GM23338 (cell line): ENCODE measurements at regions not wholly inside any gene's neighbourhood (a gene's known extent, or its start where the extent isn't known, plus 50 kb on each side); places are given as distances from the start of the nearest gene placed in this dataset.
A peak's percentile ranks its signal among the peaks of the same experiment; 100 is the strongest.

Experiments used
- ATAC-seq: fragments of 200-7000 bp; cut with Tn5 transposase; 3 replicates; pipeline ENCODE4 v1.9.1; 2020
- DNase-seq: peaks from one replicate; pipeline ENCODE4 v3.0.0-alpha.2; 2015; ENCODE audit warnings: low spot score
- H2AFZ ChIP-seq: fragments of 200-600 bp; sonication (generic); 2 replicates; pipeline ENCODE4 v1.8.0; 2016; ENCODE audit warnings: antibody characterized with exemption, mild to moderate bottlenecking, moderate library complexity
- H3F3A ChIP-seq: fragments of 200-600 bp; sonication (generic); replicated peaks from 2 replicates; pipeline ENCODE4 v1.8.0; 2017; ENCODE audit warnings: antibody characterized with exemption, mixed run types, low read depth
- H3K27ac ChIP-seq: fragments of 200-600 bp; sonication (generic); 2 replicates; pipeline ENCODE4 v1.6.1; 2016; ENCODE audit warnings: low read depth
- H3K27me3 ChIP-seq: fragments of 200-600 bp; sonication (generic); 2 replicates; pipeline ENCODE4 v1.8.0; 2016; ENCODE audit warnings: mild to moderate bottlenecking, mixed run types, moderate library complexity; ENCODE audit not compliant: insufficient read depth
- H3K36me3 ChIP-seq: fragments of 200-600 bp; sonication (generic); 2 replicates; pipeline ENCODE4 v1.8.0; 2016; ENCODE audit warnings: mild to moderate bottlenecking; ENCODE audit not compliant: insufficient read depth
- H3K4me1 ChIP-seq: fragments of 200-600 bp; sonication (generic); 2 replicates; pipeline ENCODE4 v1.8.0; 2016; ENCODE audit warnings: mild to moderate bottlenecking, moderate library complexity; ENCODE audit not compliant: insufficient read depth
- H3K4me2 ChIP-seq: fragments of 200-600 bp; sonication (generic); 2 replicates; pipeline ENCODE4 v1.7.1; 2017; ENCODE audit warnings: mixed run types
- H3K4me3 ChIP-seq: fragments of 200-600 bp; sonication (generic); 2 replicates; pipeline ENCODE4 v1.6.1; 2016; ENCODE audit warnings: mixed run types
- H3K79me2 ChIP-seq: fragments of 200-600 bp; sonication (generic); replicated peaks from 2 replicates; pipeline ENCODE4 v1.8.0; 2017; ENCODE audit warnings: mild to moderate bottlenecking; ENCODE audit not compliant: insufficient read depth
- H3K9me2 ChIP-seq: fragments of 200-600 bp; sonication (generic); 2 replicates; pipeline ENCODE4 v1.8.0; 2017; ENCODE audit not compliant: insufficient read depth
- H4K20me1 ChIP-seq: fragments of 200-600 bp; sonication (generic); replicated peaks from 2 replicates; pipeline ENCODE4 v1.8.0; 2017; ENCODE audit warnings: mild to moderate bottlenecking; ENCODE audit not compliant: insufficient read depth
- H3K27ac Mint-ChIP-seq: 2 replicates; pipeline ENCODE4 v1.8.0; 2020; ENCODE audit warnings: inconsistent platforms, mild to moderate bottlenecking, moderate library complexity, mixed read lengths
- H3K27me3 Mint-ChIP-seq: 3 replicates; pipeline ENCODE4 v1.8.0; 2022; ENCODE audit warnings: low read depth, mild to moderate bottlenecking, moderate library complexity, mixed read lengths, inconsistent platforms; ENCODE audit not compliant: insufficient read depth, poor library complexity
- H3K36me3 Mint-ChIP-seq: 3 replicates; pipeline ENCODE4 v1.8.0; 2021; ENCODE audit warnings: low read depth, mild to moderate bottlenecking, inconsistent platforms, moderate library complexity, mixed read lengths
- H3K4me1 Mint-ChIP-seq: 3 replicates; pipeline ENCODE4 v1.8.0; 2020; ENCODE audit warnings: mild to moderate bottlenecking, inconsistent platforms, mixed read lengths
- H3K4me3 Mint-ChIP-seq: 3 replicates; pipeline ENCODE4 v1.8.0; 2021; ENCODE audit warnings: moderate library complexity, mild to moderate bottlenecking, inconsistent platforms, mixed read lengths
- H3K9me3 Mint-ChIP-seq: 3 replicates; pipeline ENCODE4 v1.8.0; 2020; ENCODE audit warnings: moderate library complexity, mild to moderate bottlenecking, inconsistent platforms, mixed read lengths
- CREB1 ChIP-seq: fragments of 250-450 bp; sonication (Bioruptor Pico); IDR thresholded peaks from 2 replicates; pipeline ENCODE4 v1.5.0; 2020; ENCODE audit warnings: low read depth, mild to moderate bottlenecking, moderate library complexity
- POLR2AphosphoS5 ChIP-seq: IDR thresholded peaks from 2 replicates; pipeline ENCODE4 v1.6.1; 2016; ENCODE audit warnings: antibody characterized with exemption, low read depth
- ZNF114 ChIP-seq: fragments of 250-450 bp; sonication (Bioruptor Pico); IDR thresholded peaks from 2 replicates; pipeline ENCODE4 v1.5.0; 2020; ENCODE audit warnings: mild to moderate bottlenecking, moderate library complexity
- ZNF462 ChIP-seq: fragments of 250-450 bp; sonication (Bioruptor Pico); IDR thresholded peaks from 2 replicates; pipeline ENCODE4 v1.5.0; 2020; ENCODE audit warnings: mild to moderate bottlenecking, moderate library complexity
- TF ChIP-seq, protein P1 (sequence below): IDR thresholded peaks from one replicate; pipeline ENCODE4 v1.6.1; 2018; ENCODE audit warnings: antibody characterized with exemption; ENCODE audit not compliant: unreplicated experiment
- TF ChIP-seq, protein P2 (sequence below), 2 experiments: fragments of 200-600 bp in 1 of 2; sonication (generic) in 1 of 2; conservative IDR thresholded peaks; 2 replicates each; pipeline versions ENCODE4 v1.5.1 to v1.6.1; 2016 to 2017; ENCODE audit warnings: antibody characterized with exemption in 2 of 2, low read depth in 2 of 2, mild to moderate bottlenecking in 2 of 2, moderate library complexity in 1 of 2

- peaks cover 6% of the 10 kb centered on the region for H3K36me3 ChIP-seq
- H2AFZ ChIP-seq: no peak overlapping the region
- H3K4me3 Mint-ChIP-seq: no peak overlapping the region
- no peaks in the 10 kb centered on the region for H3K4me1 Mint-ChIP-seq
- H3K27me3 ChIP-seq: no peaks in the 10 kb centered on the region
- peaks cover 4% of the 10 kb centered on the region for H3K27me3 Mint-ChIP-seq
- TF ChIP-seq, protein P1, sequence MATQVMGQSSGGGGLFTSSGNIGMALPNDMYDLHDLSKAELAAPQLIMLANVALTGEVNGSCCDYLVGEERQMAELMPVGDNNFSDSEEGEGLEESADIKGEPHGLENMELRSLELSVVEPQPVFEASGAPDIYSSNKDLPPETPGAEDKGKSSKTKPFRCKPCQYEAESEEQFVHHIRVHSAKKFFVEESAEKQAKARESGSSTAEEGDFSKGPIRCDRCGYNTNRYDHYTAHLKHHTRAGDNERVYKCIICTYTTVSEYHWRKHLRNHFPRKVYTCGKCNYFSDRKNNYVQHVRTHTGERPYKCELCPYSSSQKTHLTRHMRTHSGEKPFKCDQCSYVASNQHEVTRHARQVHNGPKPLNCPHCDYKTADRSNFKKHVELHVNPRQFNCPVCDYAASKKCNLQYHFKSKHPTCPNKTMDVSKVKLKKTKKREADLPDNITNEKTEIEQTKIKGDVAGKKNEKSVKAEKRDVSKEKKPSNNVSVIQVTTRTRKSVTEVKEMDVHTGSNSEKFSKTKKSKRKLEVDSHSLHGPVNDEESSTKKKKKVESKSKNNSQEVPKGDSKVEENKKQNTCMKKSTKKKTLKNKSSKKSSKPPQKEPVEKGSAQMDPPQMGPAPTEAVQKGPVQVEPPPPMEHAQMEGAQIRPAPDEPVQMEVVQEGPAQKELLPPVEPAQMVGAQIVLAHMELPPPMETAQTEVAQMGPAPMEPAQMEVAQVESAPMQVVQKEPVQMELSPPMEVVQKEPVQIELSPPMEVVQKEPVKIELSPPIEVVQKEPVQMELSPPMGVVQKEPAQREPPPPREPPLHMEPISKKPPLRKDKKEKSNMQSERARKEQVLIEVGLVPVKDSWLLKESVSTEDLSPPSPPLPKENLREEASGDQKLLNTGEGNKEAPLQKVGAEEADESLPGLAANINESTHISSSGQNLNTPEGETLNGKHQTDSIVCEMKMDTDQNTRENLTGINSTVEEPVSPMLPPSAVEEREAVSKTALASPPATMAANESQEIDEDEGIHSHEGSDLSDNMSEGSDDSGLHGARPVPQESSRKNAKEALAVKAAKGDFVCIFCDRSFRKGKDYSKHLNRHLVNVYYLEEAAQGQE: no peak
- TF ChIP-seq, protein P2, sequence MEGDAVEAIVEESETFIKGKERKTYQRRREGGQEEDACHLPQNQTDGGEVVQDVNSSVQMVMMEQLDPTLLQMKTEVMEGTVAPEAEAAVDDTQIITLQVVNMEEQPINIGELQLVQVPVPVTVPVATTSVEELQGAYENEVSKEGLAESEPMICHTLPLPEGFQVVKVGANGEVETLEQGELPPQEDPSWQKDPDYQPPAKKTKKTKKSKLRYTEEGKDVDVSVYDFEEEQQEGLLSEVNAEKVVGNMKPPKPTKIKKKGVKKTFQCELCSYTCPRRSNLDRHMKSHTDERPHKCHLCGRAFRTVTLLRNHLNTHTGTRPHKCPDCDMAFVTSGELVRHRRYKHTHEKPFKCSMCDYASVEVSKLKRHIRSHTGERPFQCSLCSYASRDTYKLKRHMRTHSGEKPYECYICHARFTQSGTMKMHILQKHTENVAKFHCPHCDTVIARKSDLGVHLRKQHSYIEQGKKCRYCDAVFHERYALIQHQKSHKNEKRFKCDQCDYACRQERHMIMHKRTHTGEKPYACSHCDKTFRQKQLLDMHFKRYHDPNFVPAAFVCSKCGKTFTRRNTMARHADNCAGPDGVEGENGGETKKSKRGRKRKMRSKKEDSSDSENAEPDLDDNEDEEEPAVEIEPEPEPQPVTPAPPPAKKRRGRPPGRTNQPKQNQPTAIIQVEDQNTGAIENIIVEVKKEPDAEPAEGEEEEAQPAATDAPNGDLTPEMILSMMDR (conservative IDR thresholded peaks at IDR 0.05; ENCODE audit: low read depth in 2 of 2): peak; percentile 91 to 93
- no peak for TF ChIP-seq ZNF114 (CRISPR knock-in tag)
- TF ChIP-seq POLR2AphosphoS5: no peak
- no peak for TF ChIP-seq CREB1 (CRISPR knock-in tag)
- no peak overlapping the region for H3K27ac Mint-ChIP-seq
- no peak overlapping the region for H3K27ac ChIP-seq
- H3F3A ChIP-seq: no peaks in the 10 kb centered on the region
- H4K20me1 ChIP-seq: no peaks in the 10 kb centered on the region
- no peaks in the 10 kb centered on the region for H3K4me1 ChIP-seq
- H3K36me3 Mint-ChIP-seq: peaks cover 6% of the 10 kb centered on the region
- ATAC-seq (peak; percentile 100), DNase-seq (peak; percentile 94)
- H3K79me2 ChIP-seq: no peaks in the 10 kb centered on the region
- H3K4me2 ChIP-seq: peak overlapping the region; percentile 27; the same call in 1 of the 2 replicates
- no peaks in the 10 kb centered on the region for H3K9me2 ChIP-seq
- H3K9me3 Mint-ChIP-seq: peaks cover 13% of the 10 kb centered on the region
- no peak overlapping the region for H3K4me3 ChIP-seq
Measured at GRCh38 chr7:31192986-31193385, 140.9 kb downstream of the ADCYAP1R1 start.

GRCh38 chr7:31190906-31191305 lies 138.8 kb downstream of the ADCYAP1R1 start:
- H3K4me3 Mint-ChIP-seq: no peak overlapping the region
- Histone ChIP-seq H3K79me2 (no peaks in the 10 kb centered on the region), H3K4me2 (no peak overlapping the region), H3K4me3 (no peak overlapping the region), H3K27me3 (no peaks in the 10 kb centered on the region), H3K9me2 (no peaks in the 10 kb centered on the region), H3K27ac (no peak overlapping the region), H3K36me3 (no peaks in the 10 kb centered on the region), H3K4me1 (no peaks in the 10 kb centered on the region), H4K20me1 (no peaks in the 10 kb centered on the region), H3F3A (no peaks in the 10 kb centered on the region), H2AFZ (no peak overlapping the region)
- H3K36me3 Mint-ChIP-seq: peaks cover under 1% of the 10 kb centered on the region; the same call in 1 of the 3 replicates
- H3K27ac Mint-ChIP-seq: no peak overlapping the region
- peaks cover 1% of the 10 kb centered on the region; the same call in 1 of the 3 replicates for H3K9me3 Mint-ChIP-seq
- ATAC-seq (no peak), DNase-seq (no peak)
- H3K4me1 Mint-ChIP-seq: peaks cover 3% of the 10 kb centered on the region; the same call in 2 of the 3 replicates
- peaks cover 4% of the 10 kb centered on the region for H3K27me3 Mint-ChIP-seq
- TF ChIP-seq, protein P2 (conservative IDR thresholded peaks at IDR 0.05; ENCODE audit: low read depth in 2 of 2): no peak
- TF ChIP-seq ZNF462: no peak
